ENCODE measurements at regions not wholly inside any gene's neighbourhood (a gene's known extent, or its start where the extent isn't known, plus 50 kb on each side); places are given as distances from the start of the nearest gene placed in this dataset.
A peak's percentile ranks its signal among the peaks of the same experiment; 100 is the strongest.
"Not testable (repeated sequence)": the region's sequence is repeated elsewhere in the genome, so short reads cannot be mapped to it uniquely, and the experiment has no call there.

GRCh38 chr6:71360556-71361335 is 72.1 kb downstream of the OGFRL1 start:
- not testable (repeated sequence) for DNase-seq

GRCh38 chr6:71364889-71365542 is 76.4 kb downstream of the OGFRL1 start:
- no peak for DNase-seq

GRCh38 chr6:71367756-71368155 is 79.1 kb downstream of the OGFRL1 start:
- DNase-seq = no peak

- no peak for DNase-seq
Measured at GRCh38 chr6:71368284-71368683, 79.7 kb downstream of the OGFRL1 start.

- no peak for DNase-seq
Measured at GRCh38 chr6:71371559-71371958, 82.9 kb downstream of the OGFRL1 start.

- DNase-seq = no peak
Measured at GRCh38 chr6:71373943-71374342, 85.3 kb downstream of the OGFRL1 start.

GRCh38 chr6:71375676-71376075 is 87.1 kb downstream of the OGFRL1 start:
- no peak for DNase-seq

- no peak for DNase-seq
Measured at GRCh38 chr6:71376830-71377229, 88.2 kb downstream of the OGFRL1 start.

GRCh38 chr6:71383476-71383875 is 94.9 kb downstream of the OGFRL1 start:
- DNase-seq = no peak

GRCh38 chr6:71383901-71384489 is 95.4 kb downstream of the OGFRL1 start:
- peak; percentile 49 for DNase-seq

- DNase-seq = no peak
Measured at GRCh38 chr6:71385111-71385822, 96.7 kb downstream of the OGFRL1 start.

- DNase-seq = no peak
Measured at GRCh38 chr6:71386215-71386614, 97.6 kb downstream of the OGFRL1 start.

- no peak for DNase-seq
Measured at GRCh38 chr6:71387179-71387578, 98.6 kb downstream of the OGFRL1 start.

- DNase-seq = no peak
Measured at GRCh38 chr6:71388068-71388744, 99.6 kb downstream of the OGFRL1 start.

GRCh38 chr6:71388856-71389527 is 100.4 kb downstream of the OGFRL1 start:
- no peak for DNase-seq

GRCh38 chr6:71391126-71391525 is 102.5 kb downstream of the OGFRL1 start:
- no peak for DNase-seq

GRCh38 chr6:71392276-71392675 is 103.7 kb downstream of the OGFRL1 start:
- DNase-seq = no peak

- no peak for DNase-seq
Measured at GRCh38 chr6:71393471-71393870, 104.9 kb downstream of the OGFRL1 start.

- no peak for DNase-seq
Measured at GRCh38 chr6:71393981-71394432, 105.4 kb downstream of the OGFRL1 start.

GRCh38 chr6:71394926-71395325 is 106.3 kb downstream of the OGFRL1 start:
- DNase-seq = no peak

GRCh38 chr6:71395731-71396409 is 107.3 kb downstream of the OGFRL1 start:
- peak; percentile 45 for DNase-seq

GRCh38 chr6:71396410-71396801 is 107.8 kb downstream of the OGFRL1 start:
- no peak for DNase-seq

Data from retina (tissue), 1 donor.